Right kidney (tissue), 1 donor: ENCODE measurements at regions not wholly inside any gene's neighbourhood (a gene's known extent, or its start where the extent isn't known, plus 50 kb on each side); places are given as distances from the start of the nearest gene placed in this dataset.
A peak's percentile ranks its signal among the peaks of the same experiment; 100 is the strongest.

ENCODE experiments used
- DNase-seq: peaks from one replicate; pipeline ENCODE4 v3.0.0-alpha.2; 2016

GRCh38 chr9:79279356-79279755 lies 292.4 kb upstream of the TLE4 start:
- DNase-seq: no peak

GRCh38 chr9:79280691-79281090 lies 291.1 kb upstream of the TLE4 start:
- no peak for DNase-seq

GRCh38 chr9:79284081-79284480 lies 287.7 kb upstream of the TLE4 start:
- no peak for DNase-seq

GRCh38 chr9:79286992-79287707 lies 284.6 kb upstream of the TLE4 start:
- DNase-seq: no peak

GRCh38 chr9:79287708-79288290 lies 284.0 kb upstream of the TLE4 start:
- no peak for DNase-seq

GRCh38 chr9:79289856-79290255 lies 281.9 kb upstream of the TLE4 start:
- DNase-seq: no peak

GRCh38 chr9:79292731-79293280 lies 279.0 kb upstream of the TLE4 start:
- no peak for DNase-seq

- DNase-seq: no peak
Measured at GRCh38 chr9:79300068-79300467, 271.7 kb upstream of the TLE4 start.

- DNase-seq: no peak
Measured at GRCh38 chr9:79301085-79301484, 270.7 kb upstream of the TLE4 start.

GRCh38 chr9:79301551-79302391 lies 270.0 kb upstream of the TLE4 start:
- DNase-seq: peak; percentile 33

- DNase-seq: no peak
Measured at GRCh38 chr9:79302569-79302968, 269.2 kb upstream of the TLE4 start.

GRCh38 chr9:79308012-79308411 lies 263.8 kb upstream of the TLE4 start:
- DNase-seq: no peak

GRCh38 chr9:79312686-79313421 lies 258.9 kb upstream of the TLE4 start:
- no peak for DNase-seq

- DNase-seq: no peak
Measured at GRCh38 chr9:79325501-79325900, 246.3 kb upstream of the TLE4 start.

- no peak for DNase-seq
Measured at GRCh38 chr9:79329861-79330260, 241.9 kb upstream of the TLE4 start.

GRCh38 chr9:79334001-79334400 lies 237.8 kb upstream of the TLE4 start:
- no peak for DNase-seq

GRCh38 chr9:79334711-79335110 lies 237.1 kb upstream of the TLE4 start:
- DNase-seq: no peak

- no peak for DNase-seq
Measured at GRCh38 chr9:79335987-79336386, 235.8 kb upstream of the TLE4 start.

GRCh38 chr9:79341561-79341960 lies 230.2 kb upstream of the TLE4 start:
- DNase-seq: no peak

- DNase-seq: no peak
Measured at GRCh38 chr9:79346350-79347020, 225.3 kb upstream of the TLE4 start.

- DNase-seq: no peak
Measured at GRCh38 chr9:79352322-79352721, 219.4 kb upstream of the TLE4 start.
